HG03095 (cell line): ENCODE measurements at regions not wholly inside any gene's neighbourhood (a gene's known extent, or its start where the extent isn't known, plus 50 kb on each side); places are given as distances from the start of the nearest gene placed in this dataset.
"Not testable (repeated sequence)": the region's sequence is repeated elsewhere in the genome, so short reads cannot be mapped to it uniquely, and the experiment has no call there.

ENCODE experiments used
- ATAC-seq: cut with Tn5 transposase; IDR thresholded peaks from one replicate; pipeline ENCODE4 v1.9.1; 2021; ENCODE audit warnings: moderate library complexity; ENCODE audit not compliant: unreplicated experiment

DNA sequence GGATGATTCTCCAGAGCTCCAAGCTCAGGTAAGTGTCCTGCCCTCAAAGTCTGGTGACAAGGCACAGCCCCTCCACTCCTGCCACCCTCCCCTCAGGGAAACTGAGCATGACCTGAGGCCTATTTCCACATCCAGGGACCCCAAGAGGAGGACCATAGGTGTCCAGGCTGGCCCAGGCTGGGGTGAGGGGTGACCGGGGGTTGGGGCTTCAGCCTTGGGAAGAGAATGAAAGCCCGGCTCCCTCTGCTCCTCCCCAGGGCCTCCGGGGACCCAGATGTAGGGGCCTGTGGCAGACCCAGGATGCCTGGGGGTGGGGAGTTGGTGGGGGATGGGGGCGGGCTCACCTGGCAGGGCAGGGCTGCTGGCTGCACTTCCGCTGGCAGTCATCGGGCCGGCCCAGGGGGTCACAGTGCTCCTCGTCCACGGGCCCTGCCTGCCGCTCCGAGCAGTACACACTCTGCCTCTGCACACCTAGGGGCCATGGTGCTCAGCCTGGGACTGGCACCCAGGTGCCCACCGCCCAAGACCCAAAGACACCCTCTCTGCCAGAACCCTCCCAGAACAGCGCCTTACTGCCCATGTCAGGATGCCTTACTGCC is 116.5 kb upstream of the AKAP13 start:
- ATAC-seq = not testable (repeated sequence)

DNA sequence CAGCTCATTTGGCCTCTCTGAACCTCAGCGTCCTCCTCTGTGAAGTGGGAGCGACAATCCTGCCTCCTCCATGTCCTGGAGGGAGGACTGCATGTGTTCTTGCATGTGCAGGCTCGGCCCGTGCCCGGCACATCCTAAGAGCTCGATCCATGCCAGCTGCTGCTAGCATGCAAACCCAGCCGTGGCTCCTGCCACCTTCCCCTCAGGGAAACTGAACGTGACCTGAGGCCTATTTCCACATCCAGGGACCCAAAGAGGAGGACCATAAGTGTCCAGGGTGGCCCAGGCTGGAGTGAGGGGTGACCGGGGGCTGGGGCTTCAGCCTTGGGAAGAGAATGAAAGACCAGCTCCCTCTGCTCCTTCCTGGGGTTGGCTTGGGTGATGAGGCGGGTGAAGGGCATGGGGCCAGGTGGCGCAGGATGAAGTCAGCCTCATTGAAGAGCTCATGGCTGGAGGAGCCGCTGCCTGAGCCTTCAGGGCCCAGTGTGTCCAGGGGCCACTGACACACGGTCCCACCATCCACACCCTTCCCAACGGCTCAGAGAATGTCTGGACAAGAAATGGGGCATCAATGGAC is 115.7 kb upstream of the AKAP13 start:
- not testable (repeated sequence) for ATAC-seq

GRCh38 chr15:85267158-85267857 is 113.1 kb upstream of the AKAP13 start:
- not testable (repeated sequence) for ATAC-seq

GRCh38 chr15:85274315-85275050 is 105.9 kb upstream of the AKAP13 start:
- no peak for ATAC-seq

- ATAC-seq = no peak
Measured at GRCh38 chr15:85276508-85276907, 103.9 kb upstream of the AKAP13 start.

GRCh38 chr15:85276921-85277320 is 103.5 kb upstream of the AKAP13 start:
- ATAC-seq = no peak

GRCh38 chr15:85277847-85278370 is 102.5 kb upstream of the AKAP13 start:
- no peak for ATAC-seq

GRCh38 chr15:85280203-85280602 is 100.2 kb upstream of the AKAP13 start:
- no peak for ATAC-seq

DNA sequence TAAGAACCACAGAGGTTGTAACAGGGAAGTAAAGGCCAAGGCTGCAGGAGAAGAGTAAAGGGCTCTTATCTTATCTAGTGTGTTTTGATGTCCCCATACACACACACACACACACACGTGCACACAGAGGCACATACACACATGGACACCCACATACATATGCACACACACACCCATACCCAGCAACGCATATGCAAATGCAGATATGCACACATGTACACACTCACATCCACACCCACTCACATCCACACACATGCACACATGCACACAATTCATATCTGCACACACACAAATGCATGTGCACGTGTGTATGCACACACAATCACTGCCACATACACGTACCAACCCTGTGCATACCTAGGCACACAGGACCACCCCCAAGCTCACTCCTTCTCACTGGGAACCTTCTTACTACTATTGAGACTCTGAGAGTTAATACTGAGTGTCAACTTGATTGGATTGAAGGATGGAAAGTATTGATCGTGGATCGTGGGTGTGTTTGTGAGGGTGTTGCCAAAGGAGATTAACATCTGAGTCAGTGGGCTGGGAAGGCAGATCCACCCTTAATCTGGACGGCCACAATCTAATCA is 99.0 kb upstream of the AKAP13 start:
- ATAC-seq = no peak

- ATAC-seq = no peak
Measured at GRCh38 chr15:85282504-85283115, 97.8 kb upstream of the AKAP13 start.

DNA sequence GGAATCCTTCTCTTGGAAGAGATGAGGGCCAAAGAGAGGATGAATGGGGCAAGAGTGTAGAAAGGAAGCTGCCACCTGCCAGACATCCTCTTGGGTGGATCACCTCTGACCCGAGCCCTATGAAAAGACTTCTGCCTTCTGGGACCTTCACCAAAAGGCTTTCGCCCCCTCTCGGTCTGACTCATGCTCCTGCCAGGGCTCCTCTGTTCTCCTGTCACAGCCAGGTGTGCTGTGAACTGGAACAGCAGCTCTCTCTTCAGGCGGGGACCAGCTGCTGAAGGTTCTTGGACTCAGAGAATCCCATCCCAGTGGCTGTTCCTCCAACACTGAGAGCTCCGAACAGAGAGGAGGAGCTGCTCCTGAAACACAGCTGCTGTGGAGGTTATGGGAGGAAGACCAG is 96.6 kb upstream of the AKAP13 start:
- peak; percentile 71 for ATAC-seq

GRCh38 chr15:85284497-85284896 is 95.9 kb upstream of the AKAP13 start:
- peak; percentile 74 for ATAC-seq

- no peak for ATAC-seq
Measured at GRCh38 chr15:85289677-85290365, 90.6 kb upstream of the AKAP13 start.

- ATAC-seq = not testable (repeated sequence)
Measured at GRCh38 chr15:85292583-85292982, 87.8 kb upstream of the AKAP13 start.

- peak; percentile 91 for ATAC-seq
Measured at GRCh38 chr15:85296615-85297402, 83.6 kb upstream of the AKAP13 start.

DNA sequence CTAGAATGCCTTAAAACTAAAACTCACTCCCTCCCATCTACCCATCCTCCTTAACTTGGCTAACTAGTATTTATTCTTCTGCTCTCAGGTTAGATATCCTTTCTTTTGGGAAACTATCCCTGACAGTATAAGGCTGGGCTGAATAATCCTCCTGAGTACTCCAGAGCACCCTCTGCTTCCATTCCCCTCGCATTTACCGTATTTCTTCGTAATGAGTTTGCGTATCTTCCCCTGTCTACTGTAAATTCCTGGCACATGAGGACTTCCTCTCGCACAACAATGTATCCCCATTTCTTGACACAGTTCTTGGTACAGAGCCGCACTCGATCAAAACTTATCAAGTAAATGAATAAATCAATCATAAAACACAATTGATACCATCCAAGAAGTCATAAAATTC is 82.9 kb upstream of the AKAP13 start:
- ATAC-seq = no peak

DNA sequence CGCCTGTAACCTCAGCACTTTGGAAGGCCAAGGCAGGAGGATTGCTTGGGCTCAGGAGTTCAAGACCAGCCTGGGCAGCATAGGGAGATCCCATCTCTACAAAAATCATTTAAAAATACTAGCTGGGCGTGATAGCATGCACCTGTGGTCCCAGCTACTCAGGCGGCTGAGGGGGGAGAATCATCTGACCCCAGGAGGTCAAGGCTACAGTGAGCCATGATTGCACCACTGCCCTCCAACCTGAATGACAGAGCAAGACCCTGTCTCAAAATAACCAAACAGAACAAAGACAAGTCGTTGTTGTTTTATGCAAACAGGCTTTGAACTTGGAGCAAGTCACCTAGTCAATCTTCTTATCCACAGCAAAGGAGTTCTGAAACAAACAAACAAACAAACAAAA is 82.0 kb upstream of the AKAP13 start:
- ATAC-seq = no peak

GRCh38 chr15:85298941-85299340 is 81.5 kb upstream of the AKAP13 start:
- no peak for ATAC-seq

- ATAC-seq = no peak
Measured at GRCh38 chr15:85302271-85302670, 78.1 kb upstream of the AKAP13 start.
